GM18508 (cell line): ENCODE measurements at regions not wholly inside any gene's neighbourhood (a gene's known extent, or its start where the extent isn't known, plus 50 kb on each side); places are given as distances from the start of the nearest gene placed in this dataset.
"Not testable (repeated sequence)": the region's sequence is repeated elsewhere in the genome, so short reads cannot be mapped to it uniquely, and the experiment has no call there.

ENCODE experiments used
- ATAC-seq: cut with Tn5 transposase; IDR thresholded peaks from one replicate; pipeline ENCODE4 v1.9.1; 2021; ENCODE audit warnings: moderate number of reproducible peaks; ENCODE audit not compliant: insufficient read depth, unreplicated experiment

GRCh38 chr15:62647843-62648505 lies 394.6 kb upstream of the TPM1 start:
- no peak for ATAC-seq

GRCh38 chr15:62648954-62649353 lies 393.6 kb upstream of the TPM1 start:
- no peak for ATAC-seq

GRCh38 chr15:62649793-62650420 lies 392.6 kb upstream of the TPM1 start:
- peak; percentile 70 for ATAC-seq

- ATAC-seq: no peak
Measured at GRCh38 chr15:62653122-62653521, 389.4 kb upstream of the TPM1 start.

- no peak for ATAC-seq
Measured at GRCh38 chr15:62656071-62656470, 386.5 kb upstream of the TPM1 start.

GRCh38 chr15:62657501-62657900 lies 385.0 kb upstream of the TPM1 start:
- not testable (repeated sequence) for ATAC-seq

GRCh38 chr15:62658498-62658897 lies 384.0 kb upstream of the TPM1 start:
- ATAC-seq: no peak

- ATAC-seq: no peak
Measured at GRCh38 chr15:62663547-62663946, 379.0 kb upstream of the TPM1 start.

GRCh38 chr15:62665449-62665848 lies 377.1 kb upstream of the TPM1 start:
- no peak for ATAC-seq

GRCh38 chr15:62666046-62666445 lies 376.5 kb upstream of the TPM1 start:
- no peak for ATAC-seq

- no peak for ATAC-seq
Measured at GRCh38 chr15:62672268-62672667, 370.3 kb upstream of the TPM1 start.

GRCh38 chr15:62676891-62677290 lies 365.7 kb upstream of the TPM1 start:
- no peak for ATAC-seq

- no peak for ATAC-seq
Measured at GRCh38 chr15:62681939-62682896, 360.3 kb upstream of the TPM1 start.

GRCh38 chr15:62683192-62683591 lies 359.4 kb upstream of the TPM1 start:
- ATAC-seq: not testable (repeated sequence)

GRCh38 chr15:62684123-62684808 lies 358.3 kb upstream of the TPM1 start:
- ATAC-seq: no peak

GRCh38 chr15:62691008-62691407 lies 351.5 kb upstream of the TPM1 start:
- ATAC-seq: no peak

- ATAC-seq: no peak
Measured at GRCh38 chr15:62697636-62698035, 344.9 kb upstream of the TPM1 start.

- no peak for ATAC-seq
Measured at GRCh38 chr15:62698646-62699045, 343.9 kb upstream of the TPM1 start.

GRCh38 chr15:62706317-62706716 lies 336.2 kb upstream of the TPM1 start:
- no peak for ATAC-seq

- no peak for ATAC-seq
Measured at GRCh38 chr15:62708470-62708869, 334.1 kb upstream of the TPM1 start.
